ENCODE measurements at regions not wholly inside any gene's neighbourhood (a gene's known extent, or its start where the extent isn't known, plus 50 kb on each side); places are given as distances from the start of the nearest gene placed in this dataset.

- no peak for ATAC-seq (replicated peaks)
- H3K4me3 Mint-ChIP-seq, result no peak overlapping the region
- H3K4me1 Mint-ChIP-seq, result no peaks in the 10 kb centered on the region
- H3K27ac Mint-ChIP-seq, result no peak overlapping the region
- peaks cover 16% of the 10 kb centered on the region for H3K9me3 Mint-ChIP-seq
- peaks cover 24% of the 10 kb centered on the region for H3K36me3 Mint-ChIP-seq (ENCODE audit: low read depth)
- no peaks in the 10 kb centered on the region for H3K27me3 Mint-ChIP-seq
Measured at GRCh38 chr10:28135258-28135657, 136.4 kb upstream of the ODAD2 start.

GRCh38 chr10:28130267-28130666 is 131.4 kb upstream of the ODAD2 start:
- Mint-ChIP-seq H3K4me3 (no peak overlapping the region), H3K36me3 (ENCODE audit: low read depth) (peaks cover 37% of the 10 kb centered on the region), H3K9me3 (peaks cover 4% of the 10 kb centered on the region), H3K27me3 (no peaks in the 10 kb centered on the region), H3K27ac (no peak overlapping the region), H3K4me1 (peaks cover 9% of the 10 kb centered on the region)
- ATAC-seq (replicated peaks), result no peak

GRCh38 chr10:28127881-28128280 is 129.0 kb upstream of the ODAD2 start:
- Mint-ChIP-seq H3K9me3 (no peaks in the 10 kb centered on the region), H3K4me1 (peaks cover 9% of the 10 kb centered on the region), H3K27me3 (no peaks in the 10 kb centered on the region), H3K27ac (no peak overlapping the region), H3K4me3 (no peak overlapping the region), H3K36me3 (ENCODE audit: low read depth) (peaks cover 58% of the 10 kb centered on the region)
- no peak for ATAC-seq (replicated peaks)

DNA sequence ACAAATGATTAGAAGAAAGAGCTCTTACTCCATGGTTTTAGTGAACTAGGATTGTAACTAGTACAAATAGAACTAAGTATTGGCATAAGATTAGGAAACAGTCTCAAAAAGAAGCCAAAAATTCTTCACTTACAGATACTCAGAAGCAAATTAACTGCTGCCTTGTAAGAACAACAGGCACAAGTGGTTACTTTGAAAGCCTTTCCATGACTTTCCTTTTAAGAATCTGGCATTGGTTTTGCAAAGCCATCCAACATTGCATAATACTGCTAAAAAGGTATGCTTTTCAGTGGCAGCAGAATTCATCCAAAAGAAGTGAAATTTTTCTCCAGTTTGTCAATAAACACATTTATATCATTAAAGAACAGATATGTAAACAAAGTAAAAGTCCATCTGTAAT is 126.8 kb upstream of the ODAD2 start:
- Mint-ChIP-seq H3K4me3 (no peak overlapping the region), H3K4me1 (peaks cover 9% of the 10 kb centered on the region), H3K9me3 (no peaks in the 10 kb centered on the region), H3K27ac (no peak overlapping the region), H3K27me3 (no peaks in the 10 kb centered on the region), H3K36me3 (ENCODE audit: low read depth) (peaks cover 78% of the 10 kb centered on the region)
- ATAC-seq (replicated peaks), result no peak

DNA sequence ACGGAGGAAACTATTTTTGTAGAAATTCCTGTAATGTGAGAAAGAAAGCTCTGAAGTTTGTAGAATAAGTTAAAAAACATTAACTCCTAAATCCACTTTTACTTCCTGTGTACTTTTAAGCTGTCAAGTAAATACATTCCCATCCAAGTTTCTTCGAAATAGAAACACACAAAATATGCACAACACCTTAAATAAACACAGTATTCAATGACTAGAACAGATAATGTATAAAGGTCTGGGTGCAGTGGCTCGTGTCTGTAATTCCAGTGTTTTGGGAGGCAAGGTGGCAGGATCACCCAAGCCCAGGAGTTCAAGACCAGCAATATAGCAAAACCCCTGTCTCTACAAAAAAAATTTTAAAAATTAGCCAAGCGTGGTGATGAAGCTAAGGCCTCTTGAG is 121.9 kb upstream of the ODAD2 start:
- Mint-ChIP-seq H3K4me3 (no peak overlapping the region), H3K27me3 (no peaks in the 10 kb centered on the region), H3K27ac (peak overlapping the region; percentile 61), H3K36me3 (ENCODE audit: low read depth) (peaks cover 67% of the 10 kb centered on the region), H3K4me1 (no peaks in the 10 kb centered on the region), H3K9me3 (no peaks in the 10 kb centered on the region)
- ATAC-seq (replicated peaks), result no peak

GRCh38 chr10:28120043-28120749 is 121.3 kb upstream of the ODAD2 start:
- H3K9me3 Mint-ChIP-seq, result no peaks in the 10 kb centered on the region
- no peaks in the 10 kb centered on the region for H3K27me3 Mint-ChIP-seq
- no peak overlapping the region for H3K4me3 Mint-ChIP-seq
- ATAC-seq (replicated peaks), result no peak
- peak overlapping the region; percentile 61 for H3K27ac Mint-ChIP-seq
- H3K4me1 Mint-ChIP-seq, result no peaks in the 10 kb centered on the region
- peaks cover 67% of the 10 kb centered on the region for H3K36me3 Mint-ChIP-seq (ENCODE audit: low read depth)

DNA sequence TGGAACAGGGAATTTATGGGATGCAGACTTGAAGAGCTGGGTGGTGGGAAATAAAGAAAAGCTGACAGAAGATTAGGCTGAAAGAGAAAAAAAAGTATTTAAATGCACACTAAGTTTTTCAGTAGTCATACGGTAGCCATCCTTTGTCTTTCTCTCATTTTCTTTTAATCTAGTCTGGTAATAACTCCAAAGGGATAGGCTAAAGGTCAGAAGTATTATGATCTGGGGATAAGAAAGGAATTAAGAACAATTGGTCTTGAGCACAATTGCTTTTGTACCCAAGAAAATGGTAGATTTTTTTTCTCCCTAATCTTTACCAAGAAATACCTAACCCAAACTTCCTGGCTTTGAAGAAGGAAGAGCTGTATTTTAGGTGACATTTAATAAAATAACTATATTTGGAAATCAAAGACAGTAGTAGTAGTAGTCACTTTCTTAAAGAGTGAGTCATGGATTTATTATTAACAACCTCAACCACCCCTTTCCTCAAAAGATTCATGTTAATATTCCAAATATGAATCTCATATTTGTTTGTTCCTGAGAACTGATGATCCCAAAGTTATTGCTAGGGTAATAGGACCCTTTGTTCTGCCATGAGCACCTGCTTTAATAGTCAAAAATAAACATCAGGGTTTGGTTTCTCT is 120.2 kb upstream of the ODAD2 start:
- Mint-ChIP-seq H3K27me3 (no peaks in the 10 kb centered on the region), H3K27ac (peak overlapping the region; percentile 36), H3K36me3 (ENCODE audit: low read depth) (peaks cover 63% of the 10 kb centered on the region), H3K4me3 (no peak overlapping the region), H3K4me1 (no peaks in the 10 kb centered on the region), H3K9me3 (no peaks in the 10 kb centered on the region)
- no peak for ATAC-seq (replicated peaks)

- peak overlapping the region; percentile 39 for H3K27ac Mint-ChIP-seq
- H3K36me3 Mint-ChIP-seq (ENCODE audit: low read depth), result peaks cover 10% of the 10 kb centered on the region
- no peaks in the 10 kb centered on the region for H3K4me1 Mint-ChIP-seq
- no peaks in the 10 kb centered on the region for H3K9me3 Mint-ChIP-seq
- H3K27me3 Mint-ChIP-seq, result no peaks in the 10 kb centered on the region
- no peak overlapping the region for H3K4me3 Mint-ChIP-seq
- no peak for ATAC-seq (replicated peaks)
Measured at GRCh38 chr10:28113202-28113601, 114.3 kb upstream of the ODAD2 start.

- no peaks in the 10 kb centered on the region for H3K9me3 Mint-ChIP-seq
- H3K36me3 Mint-ChIP-seq (ENCODE audit: low read depth), result peaks cover 10% of the 10 kb centered on the region
- no peak overlapping the region for H3K27ac Mint-ChIP-seq
- H3K27me3 Mint-ChIP-seq, result no peaks in the 10 kb centered on the region
- no peak overlapping the region for H3K4me3 Mint-ChIP-seq
- no peaks in the 10 kb centered on the region for H3K4me1 Mint-ChIP-seq
- ATAC-seq (replicated peaks), result no peak
Measured at GRCh38 chr10:28111712-28112111, 112.8 kb upstream of the ODAD2 start.

GRCh38 chr10:28105561-28105960 is 106.7 kb upstream of the ODAD2 start:
- H3K27ac Mint-ChIP-seq, result no peak overlapping the region
- no peak for ATAC-seq (replicated peaks)
- no peak overlapping the region for H3K4me3 Mint-ChIP-seq
- no peaks in the 10 kb centered on the region for H3K27me3 Mint-ChIP-seq
- peaks cover 3% of the 10 kb centered on the region for H3K9me3 Mint-ChIP-seq
- H3K4me1 Mint-ChIP-seq, result no peaks in the 10 kb centered on the region
- H3K36me3 Mint-ChIP-seq (ENCODE audit: low read depth), result peaks cover 5% of the 10 kb centered on the region

DNA sequence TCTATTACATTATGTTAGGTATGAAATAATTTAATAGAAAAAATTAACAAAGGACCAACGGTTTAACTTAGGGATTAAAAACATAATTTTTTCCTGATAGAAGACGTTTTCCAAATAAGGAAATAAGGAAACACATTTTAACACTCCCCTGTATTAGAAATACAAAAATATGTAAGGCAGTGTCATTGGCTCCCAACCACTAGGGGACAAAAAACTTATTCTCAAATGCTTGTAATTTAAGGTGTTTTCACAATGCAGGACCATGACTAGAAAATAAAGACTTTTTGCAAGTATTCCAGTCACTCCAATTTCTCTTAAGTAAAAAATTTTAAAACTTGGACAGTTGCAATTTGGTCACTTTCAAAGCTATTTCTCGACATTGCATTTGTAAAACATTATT is 98.8 kb upstream of the ODAD2 start:
- no peaks in the 10 kb centered on the region for H3K9me3 Mint-ChIP-seq
- H3K4me3 Mint-ChIP-seq, result no peak overlapping the region
- H3K27ac Mint-ChIP-seq, result no peak overlapping the region
- no peak for ATAC-seq (replicated peaks)
- H3K36me3 Mint-ChIP-seq (ENCODE audit: low read depth), result no peaks in the 10 kb centered on the region
- no peaks in the 10 kb centered on the region for H3K27me3 Mint-ChIP-seq
- H3K4me1 Mint-ChIP-seq, result no peaks in the 10 kb centered on the region

DNA sequence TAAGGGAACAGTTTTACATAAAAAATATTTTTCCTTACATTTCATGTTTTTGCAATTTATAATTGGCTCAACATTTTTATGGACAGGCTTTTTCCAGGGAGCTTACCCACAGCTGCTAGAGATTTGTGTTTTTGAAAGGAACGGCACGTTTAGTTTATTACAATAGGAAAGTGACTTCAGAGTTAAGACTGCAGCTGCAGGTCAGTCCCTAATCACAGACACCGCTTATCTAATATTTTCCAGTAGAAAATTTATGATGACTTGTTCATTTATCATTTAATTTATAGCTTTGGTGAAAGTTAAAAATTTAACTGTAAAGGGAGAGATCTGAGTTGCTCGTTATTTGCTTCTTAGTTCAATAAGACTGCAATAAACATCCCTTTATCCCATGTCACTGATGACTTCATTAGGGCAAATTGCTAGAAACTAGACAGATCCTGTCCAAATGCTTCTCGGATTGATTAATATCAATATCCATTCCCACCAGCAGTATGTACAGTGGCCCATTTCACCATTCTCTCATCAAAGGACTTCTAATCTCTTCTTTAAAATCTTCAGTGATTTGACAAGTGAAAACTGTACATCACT is 97.0 kb upstream of the ODAD2 start:
- Mint-ChIP-seq H3K4me3 (no peak overlapping the region), H3K27me3 (no peaks in the 10 kb centered on the region), H3K36me3 (ENCODE audit: low read depth) (no peaks in the 10 kb centered on the region), H3K9me3 (no peaks in the 10 kb centered on the region), H3K27ac (no peak overlapping the region), H3K4me1 (no peaks in the 10 kb centered on the region)
- ATAC-seq (replicated peaks), result no peak

- Mint-ChIP-seq H3K4me3 (no peak overlapping the region), H3K9me3 (no peaks in the 10 kb centered on the region), H3K27me3 (no peaks in the 10 kb centered on the region), H3K27ac (no peak overlapping the region), H3K4me1 (no peaks in the 10 kb centered on the region), H3K36me3 (ENCODE audit: low read depth) (peaks cover 10% of the 10 kb centered on the region)
- ATAC-seq (replicated peaks), result no peak
Measured at GRCh38 chr10:28094121-28094520, 95.2 kb upstream of the ODAD2 start.

- H3K27me3 Mint-ChIP-seq, result no peaks in the 10 kb centered on the region
- H3K9me3 Mint-ChIP-seq, result no peaks in the 10 kb centered on the region
- H3K4me1 Mint-ChIP-seq, result peaks cover 6% of the 10 kb centered on the region
- no peak overlapping the region for H3K4me3 Mint-ChIP-seq
- no peak for ATAC-seq (replicated peaks)
- H3K27ac Mint-ChIP-seq, result no peak overlapping the region
- peaks cover 27% of the 10 kb centered on the region for H3K36me3 Mint-ChIP-seq (ENCODE audit: low read depth)
Measured at GRCh38 chr10:28091913-28092312, 93.0 kb upstream of the ODAD2 start.

- no peak for ATAC-seq (replicated peaks)
- H3K36me3 Mint-ChIP-seq (ENCODE audit: low read depth), result peaks cover 41% of the 10 kb centered on the region
- no peaks in the 10 kb centered on the region for H3K9me3 Mint-ChIP-seq
- H3K27ac Mint-ChIP-seq, result no peak overlapping the region
- H3K4me1 Mint-ChIP-seq, result peaks cover 6% of the 10 kb centered on the region
- H3K4me3 Mint-ChIP-seq, result no peak overlapping the region
- no peaks in the 10 kb centered on the region for H3K27me3 Mint-ChIP-seq
Measured at GRCh38 chr10:28090506-28090905, 91.6 kb upstream of the ODAD2 start.

All from activated T-helper 17 cell treated with anti-CD3 and anti-CD28 coated beads, Interleukin-2, amount 50 U/mL, for 72 hours (primary cell).